Cardiac muscle cell (in vitro differentiated cells and primary cell): ENCODE measurements at regions not wholly inside any gene's neighbourhood (a gene's known extent, or its start where the extent isn't known, plus 50 kb on each side); places are given as distances from the start of the nearest gene placed in this dataset.

Experiments used
- DNase-seq, 2 donors: peaks; one replicate each; pipeline versions ENCODE4 v3.0.0 to v3.0.0-alpha.2; 2010 to 2017; ENCODE audit warnings: low read depth in 1 of 2, low spot score in 1 of 2
- H3K27ac ChIP-seq: fragments of 200-600 bp; sonication (generic); 2 replicates; pipeline ENCODE4 v1.5.1; 2016
- H3K27me3 ChIP-seq: fragments of 200-600 bp; sonication (generic); 2 replicates; pipeline ENCODE4 v1.6.0; 2016; ENCODE audit warnings: control low read depth
- H3K36me3 ChIP-seq: fragments of 200-600 bp; sonication (generic); 2 replicates; pipeline ENCODE4 v1.5.1; 2016; ENCODE audit warnings: control low read depth
- H3K4me1 ChIP-seq: fragments of 200-600 bp; sonication (generic); 2 replicates; pipeline ENCODE4 v1.8.1; 2017; ENCODE audit warnings: low read depth, mild to moderate bottlenecking, mixed run types
- H3K4me3 ChIP-seq: fragments of 200-600 bp; sonication (generic); 2 replicates; pipeline ENCODE4 v1.5.1; 2016; ENCODE audit warnings: mild to moderate bottlenecking
- H3K9me3 ChIP-seq: fragments of 200-600 bp; sonication (generic); 2 replicates; pipeline ENCODE4 v1.5.1; 2017; ENCODE audit warnings: low read depth, mild to moderate bottlenecking, control low read depth
- TF ChIP-seq, protein P1 (sequence below): IDR thresholded peaks from 2 replicates; pipeline ENCODE4 v1.5.1; 2012; ENCODE audit warnings: low read depth, mild to moderate bottlenecking, low read length

DNA sequence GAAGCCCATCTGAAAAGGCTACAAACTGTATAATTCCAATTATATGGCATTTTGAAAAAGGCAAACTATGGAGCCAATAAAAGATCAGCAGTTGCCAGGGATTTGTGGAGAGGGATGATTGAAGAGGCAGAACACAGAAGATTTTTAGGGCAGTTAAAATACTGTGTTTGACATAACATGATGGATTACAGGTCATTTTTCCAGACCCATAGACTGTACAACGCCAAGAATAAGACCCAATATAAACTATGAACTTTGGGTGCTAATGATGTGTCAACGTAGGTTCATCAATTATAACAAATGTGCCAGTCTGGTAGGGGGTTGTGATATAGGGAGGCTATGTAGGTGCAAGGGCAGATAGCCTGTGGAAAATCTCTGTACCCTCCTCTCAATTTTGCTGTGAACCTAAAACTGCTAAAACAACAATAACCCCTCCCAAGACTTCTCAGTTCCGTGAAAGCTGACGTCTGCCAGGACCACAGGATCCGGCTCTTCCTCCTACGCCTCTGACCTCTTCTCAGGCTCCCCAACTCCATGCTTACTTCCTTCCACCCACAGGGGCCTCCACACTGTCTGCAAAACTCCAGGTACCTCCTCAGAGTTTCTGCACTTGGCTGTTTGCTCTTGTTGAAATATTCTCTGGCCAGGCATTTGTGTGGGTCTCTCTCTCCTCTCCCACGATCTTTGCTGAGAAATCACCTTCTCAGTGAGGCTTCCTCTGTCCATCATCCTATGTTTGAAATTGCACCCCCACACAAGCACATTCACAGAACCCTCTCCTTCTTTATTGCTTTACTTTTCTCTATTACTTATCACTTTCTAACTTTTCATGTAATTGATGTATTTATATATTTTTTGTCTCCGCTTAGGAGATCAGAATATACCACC lies 131.4 kb downstream of the BBS10 start:
- Histone ChIP-seq H3K9me3 (no peaks in the 10 kb centered on the region), H3K27ac (no peak overlapping the region), H3K27me3 (no peaks in the 10 kb centered on the region), H3K4me3 (no peak overlapping the region), H3K4me1 (no peaks in the 10 kb centered on the region), H3K36me3 (no peaks in the 10 kb centered on the region)
- no peak for DNase-seq
- TF ChIP-seq, protein P1, sequence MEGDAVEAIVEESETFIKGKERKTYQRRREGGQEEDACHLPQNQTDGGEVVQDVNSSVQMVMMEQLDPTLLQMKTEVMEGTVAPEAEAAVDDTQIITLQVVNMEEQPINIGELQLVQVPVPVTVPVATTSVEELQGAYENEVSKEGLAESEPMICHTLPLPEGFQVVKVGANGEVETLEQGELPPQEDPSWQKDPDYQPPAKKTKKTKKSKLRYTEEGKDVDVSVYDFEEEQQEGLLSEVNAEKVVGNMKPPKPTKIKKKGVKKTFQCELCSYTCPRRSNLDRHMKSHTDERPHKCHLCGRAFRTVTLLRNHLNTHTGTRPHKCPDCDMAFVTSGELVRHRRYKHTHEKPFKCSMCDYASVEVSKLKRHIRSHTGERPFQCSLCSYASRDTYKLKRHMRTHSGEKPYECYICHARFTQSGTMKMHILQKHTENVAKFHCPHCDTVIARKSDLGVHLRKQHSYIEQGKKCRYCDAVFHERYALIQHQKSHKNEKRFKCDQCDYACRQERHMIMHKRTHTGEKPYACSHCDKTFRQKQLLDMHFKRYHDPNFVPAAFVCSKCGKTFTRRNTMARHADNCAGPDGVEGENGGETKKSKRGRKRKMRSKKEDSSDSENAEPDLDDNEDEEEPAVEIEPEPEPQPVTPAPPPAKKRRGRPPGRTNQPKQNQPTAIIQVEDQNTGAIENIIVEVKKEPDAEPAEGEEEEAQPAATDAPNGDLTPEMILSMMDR, result no peak

DNA sequence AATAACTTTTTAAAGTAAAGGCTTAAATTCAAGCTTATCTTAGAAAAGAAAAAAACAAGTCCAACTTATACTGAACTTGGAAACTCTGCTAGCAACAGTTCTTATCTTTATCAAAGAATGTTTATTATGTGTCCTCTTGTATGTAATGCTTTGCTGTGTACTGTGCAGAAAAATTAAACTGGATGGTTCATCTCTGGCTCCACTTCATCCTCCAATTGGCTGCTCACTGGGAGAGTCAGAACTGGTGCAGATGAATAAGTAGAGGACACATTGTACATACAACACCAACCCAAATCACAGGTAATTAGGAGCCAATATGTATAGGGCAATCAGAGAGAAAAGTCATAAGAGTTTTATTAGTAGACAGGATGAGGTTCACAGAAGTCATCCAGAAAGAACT lies 123.6 kb upstream of the NAP1L1 start:
- no peak for DNase-seq
- Histone ChIP-seq H3K27me3 (no peaks in the 10 kb centered on the region), H3K4me3 (no peak overlapping the region), H3K9me3 (no peaks in the 10 kb centered on the region), H3K27ac (no peak overlapping the region), H3K4me1 (no peaks in the 10 kb centered on the region), H3K36me3 (no peaks in the 10 kb centered on the region)
- TF ChIP-seq, protein P1, result no peak

DNA sequence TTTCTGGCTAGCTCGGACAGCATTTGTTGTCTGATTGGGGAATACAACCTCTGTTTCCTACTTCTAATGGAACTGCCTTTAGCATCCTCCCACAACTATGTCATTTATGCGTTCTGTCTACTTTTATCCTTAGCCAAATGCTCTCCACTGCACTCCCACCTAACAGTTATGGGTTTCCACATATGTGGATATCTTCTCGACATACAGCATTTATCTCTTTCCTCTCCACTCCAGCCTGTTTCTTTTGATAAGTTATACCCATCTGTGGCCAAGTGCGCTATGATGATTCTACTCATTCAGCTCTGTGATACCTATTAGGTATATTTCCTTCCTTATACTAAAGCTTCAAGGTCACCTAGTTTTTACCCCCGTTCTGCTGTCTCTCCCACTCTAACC lies 122.2 kb upstream of the NAP1L1 start:
- DNase-seq, result no peak
- no peaks in the 10 kb centered on the region for H3K4me1 ChIP-seq
- no peak overlapping the region for H3K4me3 ChIP-seq
- no peaks in the 10 kb centered on the region for H3K36me3 ChIP-seq
- no peaks in the 10 kb centered on the region for H3K27me3 ChIP-seq
- no peak overlapping the region for H3K27ac ChIP-seq
- no peaks in the 10 kb centered on the region for H3K9me3 ChIP-seq
- TF ChIP-seq, protein P1, result no peak

DNA sequence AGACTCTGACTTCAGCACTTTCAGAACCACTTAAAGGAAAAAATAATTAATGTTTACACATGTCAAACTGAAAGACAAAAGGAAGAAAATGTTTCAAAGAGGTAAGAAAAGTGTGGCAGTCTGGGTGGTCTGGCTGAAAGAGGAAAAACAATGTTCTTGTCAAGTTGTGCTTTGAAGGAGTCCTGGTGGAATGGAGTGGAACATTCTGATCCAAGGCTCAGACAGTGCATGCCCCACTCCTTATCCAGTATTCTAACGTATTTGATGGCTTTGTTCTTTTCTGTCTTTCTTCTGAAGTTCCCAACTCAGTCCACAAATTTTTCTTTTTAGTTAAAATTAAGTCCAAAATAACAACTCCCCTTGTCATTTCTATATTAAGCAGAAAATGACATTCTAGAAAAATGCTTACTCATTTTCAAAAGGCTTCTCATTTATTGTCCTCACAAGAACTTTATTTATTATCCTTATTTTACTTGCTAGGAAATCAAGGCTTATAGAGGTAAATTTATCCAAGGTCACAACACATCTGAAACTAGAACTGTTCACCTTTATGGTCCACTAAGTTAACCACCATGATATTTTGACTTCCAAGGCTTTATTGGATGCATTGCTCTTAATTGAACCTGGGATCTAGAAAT lies 121.7 kb upstream of the NAP1L1 start:
- no peaks in the 10 kb centered on the region for H3K9me3 ChIP-seq
- no peaks in the 10 kb centered on the region for H3K27me3 ChIP-seq
- no peaks in the 10 kb centered on the region for H3K36me3 ChIP-seq
- H3K4me1 ChIP-seq, result no peaks in the 10 kb centered on the region
- H3K4me3 ChIP-seq, result no peak overlapping the region
- H3K27ac ChIP-seq, result no peak overlapping the region
- DNase-seq, result no peak
- TF ChIP-seq, protein P1, result no peak

DNA sequence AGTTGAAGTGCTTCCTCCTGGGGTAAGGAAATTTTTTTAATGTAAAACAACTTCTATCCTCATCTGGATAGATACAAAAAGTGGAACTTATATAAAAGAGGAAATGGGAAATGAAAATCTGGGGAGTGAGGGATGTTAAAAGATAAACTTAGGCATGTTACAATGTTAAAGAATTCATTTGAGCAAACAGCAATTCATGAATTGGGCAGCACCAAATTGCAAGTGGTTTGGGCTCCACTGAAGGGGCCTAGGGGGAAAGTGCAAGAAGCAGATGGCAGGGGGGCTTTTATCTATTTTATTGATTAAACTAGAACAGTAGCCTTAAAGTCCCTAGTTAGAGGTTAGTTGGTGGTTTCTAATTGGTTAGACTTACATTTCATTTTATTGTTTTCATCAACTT lies 118.1 kb upstream of the NAP1L1 start:
- no peak overlapping the region for H3K4me3 ChIP-seq
- TF ChIP-seq, protein P1, result no peak
- no peak overlapping the region for H3K27ac ChIP-seq
- no peaks in the 10 kb centered on the region for H3K27me3 ChIP-seq
- H3K36me3 ChIP-seq, result no peaks in the 10 kb centered on the region
- H3K4me1 ChIP-seq, result no peaks in the 10 kb centered on the region
- no peaks in the 10 kb centered on the region for H3K9me3 ChIP-seq
- DNase-seq, result no peak
